ENCODE measurements at regions not wholly inside any gene's neighbourhood (a gene's known extent, or its start where the extent isn't known, plus 50 kb on each side); places are given as distances from the start of the nearest gene placed in this dataset.

- TF ChIP-seq CTCF (IDR thresholded peaks at IDR 0.05; ENCODE audit: insufficient read depth, low read length) (no peak), POLR2AphosphoS5 (IDR thresholded peaks at IDR 0.05; ENCODE audit: low read depth) (no peak), REST (IDR thresholded peaks at IDR 0.05; ENCODE audit: insufficient replicate concordance, low read depth) (peak; percentile 81), GABPA (IDR thresholded peaks at IDR 0.05; ENCODE audit: low read depth) (no peak), SPI1 (IDR thresholded peaks at IDR 0.05; ENCODE audit: borderline replicate concordance, low read depth) (no peak)
These were observed 463.5 kb downstream of the KCTD16 start for GRCh38 chr5:144634138-144634537.
